ENCODE measurements at regions not wholly inside any gene's neighbourhood (a gene's known extent, or its start where the extent isn't known, plus 50 kb on each side); places are given as distances from the start of the nearest gene placed in this dataset.

DNA sequence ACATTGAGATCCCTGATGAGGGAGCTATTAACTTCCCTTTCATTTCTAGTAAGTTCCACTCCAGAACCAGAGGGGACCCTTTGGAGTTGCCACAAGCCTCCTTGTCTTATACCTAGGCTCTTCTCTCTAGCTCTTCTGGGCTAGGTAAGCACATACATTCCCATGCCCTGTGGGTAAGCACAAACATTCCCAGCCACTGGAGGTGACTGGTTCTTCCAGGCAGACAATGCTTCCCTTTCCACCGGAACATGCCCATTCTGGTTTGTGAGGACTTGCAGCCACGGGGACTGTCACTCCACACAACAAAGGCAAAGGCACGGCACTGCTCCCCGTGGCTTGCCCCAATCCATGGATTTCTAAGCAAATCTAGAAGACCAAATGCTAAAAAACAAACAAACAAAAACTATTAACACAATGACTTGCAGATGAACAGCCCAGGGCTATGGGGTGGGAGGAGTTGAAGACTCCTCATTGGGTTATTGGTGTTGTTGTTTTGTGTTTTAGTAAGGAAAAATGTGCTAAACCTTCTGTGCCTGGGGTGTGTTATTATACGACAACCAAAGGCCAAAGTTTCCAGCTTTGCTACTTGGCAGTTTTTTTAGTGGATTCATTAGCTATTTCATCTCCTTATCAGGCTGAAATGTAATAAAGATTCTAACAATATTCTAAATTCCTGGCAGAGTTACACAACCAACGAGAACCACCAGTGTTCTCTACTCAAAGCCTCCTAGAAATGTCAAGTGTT is 276.2 kb downstream of the SYK start:
- Histone ChIP-seq H3K4me3 (ENCODE audit: low read depth, low read length, poor library complexity, severe bottlenecking) (no peak overlapping the region), H3K9me3 (ENCODE audit: low read depth, low read length, poor library complexity, severe bottlenecking) (no peaks in the 10 kb centered on the region), H3K27me3 (replicated peaks; ENCODE audit: insufficient read depth, low read depth, low read length, poor library complexity) (no peaks in the 10 kb centered on the region), H3K36me3 (ENCODE audit: insufficient read depth, low read length, poor library complexity, severe bottlenecking) (no peaks in the 10 kb centered on the region), H3K27ac (ENCODE audit: low read depth, low read length, poor library complexity, severe bottlenecking) (no peak overlapping the region), H3K4me1 (ENCODE audit: insufficient read depth, low read length, poor library complexity, severe bottlenecking) (no peaks in the 10 kb centered on the region)
- ChIA-PET CTCF (no interaction called here), POLR2A (ENCODE audit: low non-redundant PET) (no interaction called here)
- no TSS peak for BruUV-seq (replicated peaks)
- no peak for DNase-seq (ENCODE audit: low spot score)
- TF ChIP-seq EZH2 (IDR thresholded peaks at IDR 0.05; ENCODE audit: borderline replicate concordance, low read depth, low read length, poor library complexity, severe bottlenecking), result no peak
- TF ChIP-seq, protein P1, sequence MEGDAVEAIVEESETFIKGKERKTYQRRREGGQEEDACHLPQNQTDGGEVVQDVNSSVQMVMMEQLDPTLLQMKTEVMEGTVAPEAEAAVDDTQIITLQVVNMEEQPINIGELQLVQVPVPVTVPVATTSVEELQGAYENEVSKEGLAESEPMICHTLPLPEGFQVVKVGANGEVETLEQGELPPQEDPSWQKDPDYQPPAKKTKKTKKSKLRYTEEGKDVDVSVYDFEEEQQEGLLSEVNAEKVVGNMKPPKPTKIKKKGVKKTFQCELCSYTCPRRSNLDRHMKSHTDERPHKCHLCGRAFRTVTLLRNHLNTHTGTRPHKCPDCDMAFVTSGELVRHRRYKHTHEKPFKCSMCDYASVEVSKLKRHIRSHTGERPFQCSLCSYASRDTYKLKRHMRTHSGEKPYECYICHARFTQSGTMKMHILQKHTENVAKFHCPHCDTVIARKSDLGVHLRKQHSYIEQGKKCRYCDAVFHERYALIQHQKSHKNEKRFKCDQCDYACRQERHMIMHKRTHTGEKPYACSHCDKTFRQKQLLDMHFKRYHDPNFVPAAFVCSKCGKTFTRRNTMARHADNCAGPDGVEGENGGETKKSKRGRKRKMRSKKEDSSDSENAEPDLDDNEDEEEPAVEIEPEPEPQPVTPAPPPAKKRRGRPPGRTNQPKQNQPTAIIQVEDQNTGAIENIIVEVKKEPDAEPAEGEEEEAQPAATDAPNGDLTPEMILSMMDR (conservative IDR thresholded peaks at IDR 0.05; ENCODE audit: low read depth, low read length), result no peak
- intact Hi-C loops (cut with micrococcal nuclease; ENCODE audit: unreplicated experiment), result no loop called here

DNA sequence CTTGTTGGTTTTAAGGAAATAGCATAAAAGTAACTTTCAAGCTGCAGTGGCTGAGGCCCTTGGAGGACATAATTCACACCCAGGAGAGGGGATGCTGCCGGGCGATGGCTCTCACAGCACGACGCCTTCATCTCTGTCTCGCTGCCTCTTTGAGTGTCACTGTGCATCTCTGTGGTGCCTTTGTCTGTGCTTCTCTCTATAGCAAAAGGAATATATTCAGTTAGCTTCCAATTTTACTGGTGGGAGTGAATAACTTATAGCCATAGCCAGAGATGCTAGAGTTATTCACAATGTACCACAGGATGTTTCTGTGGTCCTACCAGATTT is 276.7 kb downstream of the SYK start:
- ChIA-PET POLR2A (ENCODE audit: low non-redundant PET) (no interaction called here), CTCF (no interaction called here)
- Histone ChIP-seq H3K27ac (ENCODE audit: low read depth, low read length, poor library complexity, severe bottlenecking) (no peak overlapping the region), H3K4me3 (ENCODE audit: low read depth, low read length, poor library complexity, severe bottlenecking) (no peak overlapping the region), H3K27me3 (replicated peaks; ENCODE audit: insufficient read depth, low read depth, low read length, poor library complexity) (no peaks in the 10 kb centered on the region), H3K9me3 (ENCODE audit: low read depth, low read length, poor library complexity, severe bottlenecking) (no peaks in the 10 kb centered on the region), H3K4me1 (ENCODE audit: insufficient read depth, low read length, poor library complexity, severe bottlenecking) (no peaks in the 10 kb centered on the region), H3K36me3 (ENCODE audit: insufficient read depth, low read length, poor library complexity, severe bottlenecking) (no peaks in the 10 kb centered on the region)
- BruUV-seq (replicated peaks), result no TSS peak
- no peak for DNase-seq (ENCODE audit: low spot score)
- TF ChIP-seq, protein P1 (conservative IDR thresholded peaks at IDR 0.05; ENCODE audit: low read depth, low read length), result no peak
- TF ChIP-seq EZH2 (IDR thresholded peaks at IDR 0.05; ENCODE audit: borderline replicate concordance, low read depth, low read length, poor library complexity, severe bottlenecking), result no peak
- intact Hi-C loops (cut with micrococcal nuclease; ENCODE audit: unreplicated experiment), result no loop called here

DNA sequence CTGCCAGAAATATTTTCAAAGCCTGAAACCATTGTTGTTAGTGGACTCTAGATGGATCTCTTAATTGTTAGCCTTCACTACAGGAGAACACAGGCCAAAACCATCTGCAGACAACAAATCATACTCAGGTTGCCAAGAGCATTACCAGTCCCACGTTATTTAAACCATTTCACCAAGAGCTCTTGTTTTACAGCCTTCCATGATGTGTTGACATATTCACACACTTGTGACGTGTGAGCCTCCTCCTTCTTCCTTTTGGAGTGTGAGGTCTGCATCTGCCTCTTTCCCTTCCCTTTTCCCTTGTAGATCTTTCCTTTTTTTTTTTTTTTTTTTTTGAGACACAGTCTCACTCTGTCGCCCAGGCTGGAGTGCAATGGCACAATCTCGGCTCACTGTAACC is 279.0 kb downstream of the AUH start:
- no peak for DNase-seq (ENCODE audit: low spot score)
- no peak for TF ChIP-seq EZH2 (IDR thresholded peaks at IDR 0.05; ENCODE audit: borderline replicate concordance, low read depth, low read length, poor library complexity, severe bottlenecking)
- TF ChIP-seq, protein P1 (conservative IDR thresholded peaks at IDR 0.05; ENCODE audit: low read depth, low read length), result no peak
- Histone ChIP-seq H3K27ac (ENCODE audit: low read depth, low read length, poor library complexity, severe bottlenecking) (no peak overlapping the region), H3K36me3 (ENCODE audit: insufficient read depth, low read length, poor library complexity, severe bottlenecking) (no peaks in the 10 kb centered on the region), H3K27me3 (replicated peaks; ENCODE audit: insufficient read depth, low read depth, low read length, poor library complexity) (no peaks in the 10 kb centered on the region), H3K4me1 (ENCODE audit: insufficient read depth, low read length, poor library complexity, severe bottlenecking) (no peaks in the 10 kb centered on the region), H3K4me3 (ENCODE audit: low read depth, low read length, poor library complexity, severe bottlenecking) (no peak overlapping the region), H3K9me3 (ENCODE audit: low read depth, low read length, poor library complexity, severe bottlenecking) (no peaks in the 10 kb centered on the region)
- ChIA-PET POLR2A (ENCODE audit: low non-redundant PET) (no interaction called here), CTCF (no interaction called here)
- intact Hi-C loops (cut with micrococcal nuclease; ENCODE audit: unreplicated experiment), result no loop called here
- no TSS peak for BruUV-seq (replicated peaks)
